RKO (cell line): ENCODE measurements at regions not wholly inside any gene's neighbourhood (a gene's known extent, or its start where the extent isn't known, plus 50 kb on each side); places are given as distances from the start of the nearest gene placed in this dataset.

Source experiments
- DNase-seq: peaks from one replicate; pipeline ENCODE4 v3.0.0-alpha.2; 2016; ENCODE audit warnings: low spot score

GRCh38 chr1:222370081-222370912 lies 177.6 kb downstream of the HHIPL2 start:
- DNase-seq, result peak; percentile 30

DNA sequence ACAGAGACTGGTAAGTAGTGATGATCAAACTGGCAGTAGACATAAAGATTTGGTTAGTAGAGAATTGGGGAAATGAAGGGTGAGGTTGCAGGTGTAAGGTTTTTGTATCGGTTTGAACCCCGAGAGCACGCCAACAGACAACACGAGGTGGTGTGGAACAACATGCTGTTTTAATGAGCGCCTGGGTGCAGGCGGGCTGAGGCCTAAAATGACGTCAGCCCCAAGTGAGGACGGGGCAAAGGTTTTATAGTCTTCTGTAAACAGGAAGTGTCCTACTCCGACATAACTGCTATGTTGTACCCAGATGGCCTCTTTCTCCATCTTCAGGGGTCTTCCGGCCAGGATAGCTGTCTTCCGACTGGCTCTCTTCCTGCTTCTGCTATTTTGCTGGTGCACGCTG lies 178.8 kb downstream of the HHIPL2 start:
- no peak for DNase-seq

DNA sequence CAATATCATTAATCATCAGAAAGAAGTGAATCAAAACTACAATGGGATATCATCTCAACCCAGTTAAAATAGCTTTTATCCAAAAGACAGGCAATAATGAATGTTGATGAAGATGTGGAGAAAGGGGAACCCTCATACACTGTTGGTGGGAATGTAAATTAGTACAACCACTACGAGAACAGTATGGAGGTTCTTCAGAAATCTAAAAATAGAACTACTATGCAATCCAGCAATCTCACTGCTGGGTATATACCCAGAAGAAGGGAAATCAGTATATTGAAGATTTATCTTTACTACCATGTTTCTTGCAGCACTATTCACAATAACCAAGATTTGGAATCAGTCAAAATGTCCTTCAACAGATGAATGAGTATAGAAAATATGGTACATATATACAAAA lies 189.8 kb downstream of the HHIPL2 start:
- no peak for DNase-seq

DNA sequence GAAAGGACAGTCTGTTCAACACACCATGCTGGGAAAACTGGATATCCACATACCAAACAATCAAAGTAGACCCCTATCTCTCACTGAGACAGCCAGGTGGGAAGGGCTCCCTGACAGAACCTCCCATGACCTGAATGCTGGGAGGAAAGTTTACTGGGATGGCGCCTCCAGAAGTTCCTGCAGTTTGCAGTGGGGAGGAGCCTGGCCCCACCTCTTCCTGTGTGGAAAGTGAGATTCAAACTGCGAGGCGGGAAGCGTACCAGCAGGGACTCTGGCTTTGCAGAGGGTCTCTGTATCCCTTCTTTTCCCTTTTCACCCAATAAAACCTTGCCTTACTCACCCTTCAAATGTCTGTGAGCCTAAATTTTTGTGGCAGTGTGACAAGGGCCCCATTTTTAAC lies 190.7 kb downstream of the HHIPL2 start:
- no peak for DNase-seq

GRCh38 chr1:222347627-222348026 lies 200.3 kb downstream of the HHIPL2 start:
- DNase-seq, result no peak

DNA sequence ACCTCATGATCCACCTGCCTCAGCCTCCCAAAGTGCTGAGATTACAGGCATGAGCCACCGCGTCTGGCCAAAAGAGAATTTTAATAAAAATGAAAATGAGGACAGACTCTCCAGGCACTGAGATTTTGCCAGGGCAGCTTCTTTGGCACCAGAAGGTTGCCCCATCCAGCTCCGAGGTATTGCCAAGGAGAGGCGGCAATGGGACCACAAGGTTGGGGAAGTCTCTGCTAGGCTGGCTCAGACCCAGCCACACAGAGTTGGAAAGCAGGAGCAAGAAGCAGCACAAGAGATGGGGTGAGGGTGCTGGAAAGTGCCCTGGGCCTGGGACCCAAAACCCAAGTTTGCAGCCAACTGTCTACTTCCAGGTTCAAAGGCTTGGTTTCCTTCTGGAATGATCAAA lies 200.9 kb downstream of the HHIPL2 start:
- no peak for DNase-seq

GRCh38 chr1:222339376-222339947 lies 208.4 kb downstream of the HHIPL2 start:
- no peak for DNase-seq

GRCh38 chr1:222335586-222335985 lies 212.3 kb downstream of the HHIPL2 start:
- DNase-seq, result no peak

DNA sequence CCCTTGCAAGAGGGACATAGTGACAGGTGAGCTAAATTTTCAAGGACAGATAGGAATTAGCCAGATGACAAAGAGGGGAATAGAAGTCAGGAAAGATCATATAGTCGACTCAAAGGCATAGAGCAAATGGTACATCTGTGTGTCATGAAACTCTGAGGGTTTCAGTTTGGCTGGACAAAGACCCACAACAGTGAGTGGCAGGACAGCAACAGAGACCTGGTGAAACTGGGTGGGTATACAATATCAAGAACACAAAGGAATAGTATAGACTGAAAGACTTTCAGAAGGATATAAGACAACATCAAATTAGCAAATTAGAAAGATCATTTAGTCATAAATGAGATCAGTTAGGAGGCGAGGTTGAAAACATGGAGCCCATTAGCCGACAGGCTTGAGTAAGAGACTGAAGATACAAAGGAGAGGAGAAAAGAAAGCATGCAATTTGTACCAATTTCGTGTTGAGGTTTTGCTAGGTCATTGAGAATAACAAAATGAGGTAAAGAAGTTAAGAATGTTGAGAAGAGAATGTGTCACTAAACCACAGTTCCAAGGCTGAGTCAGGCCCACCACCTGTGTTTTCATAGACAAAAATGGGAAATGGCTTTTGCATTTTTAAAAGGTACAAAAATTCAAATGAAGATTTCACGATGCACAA lies 213.8 kb downstream of the HHIPL2 start:
- peak; percentile 57 for DNase-seq

GRCh38 chr1:222331765-222332164 lies 216.1 kb downstream of the HHIPL2 start:
- DNase-seq, result no peak

GRCh38 chr1:222331340-222331739 lies 216.6 kb downstream of the HHIPL2 start:
- DNase-seq, result no peak

DNA sequence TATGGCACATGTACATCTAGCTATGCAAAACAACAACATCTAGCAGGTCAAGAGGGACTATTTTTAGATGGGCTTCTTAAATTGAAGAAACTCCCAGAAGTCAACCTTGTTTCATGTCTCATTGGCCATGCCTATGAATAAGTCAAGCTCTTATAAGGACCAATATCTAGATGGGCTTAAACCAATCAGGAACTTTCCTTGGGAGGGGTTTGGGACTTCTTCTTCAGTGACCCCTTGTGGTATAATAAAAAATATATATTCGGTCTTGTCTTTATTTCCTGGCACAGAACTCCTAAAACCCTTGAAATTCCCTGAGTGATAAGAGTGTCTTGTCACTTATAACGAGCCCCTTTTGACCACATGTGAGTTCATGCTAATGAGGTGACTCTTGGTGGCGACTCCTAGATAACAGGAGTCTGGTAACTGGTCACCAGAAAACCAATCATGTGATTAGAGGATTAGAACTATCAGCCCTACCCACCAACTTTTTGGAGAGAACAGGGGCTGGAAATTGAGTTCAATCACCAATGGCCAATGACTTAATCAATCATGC lies 218.3 kb downstream of the HHIPL2 start:
- peak; percentile 5 for DNase-seq

DNA sequence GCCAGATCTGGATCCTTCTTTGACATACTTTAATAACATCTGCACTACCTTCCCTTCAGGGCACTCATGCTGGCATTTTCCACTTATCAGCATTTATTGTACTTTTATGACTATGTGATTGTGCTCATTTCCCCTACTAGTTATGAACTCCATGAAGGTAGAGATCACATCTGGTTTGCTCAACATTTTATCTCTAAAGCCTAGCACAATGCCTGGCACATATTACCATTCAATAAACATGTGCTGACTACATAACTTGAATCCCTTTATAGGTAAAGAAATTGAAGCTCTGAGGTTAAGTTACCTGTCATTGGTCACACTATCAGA lies 221.2 kb downstream of the HHIPL2 start:
- no peak for DNase-seq

GRCh38 chr1:222326006-222326709 lies 221.7 kb downstream of the HHIPL2 start:
- DNase-seq, result no peak

DNA sequence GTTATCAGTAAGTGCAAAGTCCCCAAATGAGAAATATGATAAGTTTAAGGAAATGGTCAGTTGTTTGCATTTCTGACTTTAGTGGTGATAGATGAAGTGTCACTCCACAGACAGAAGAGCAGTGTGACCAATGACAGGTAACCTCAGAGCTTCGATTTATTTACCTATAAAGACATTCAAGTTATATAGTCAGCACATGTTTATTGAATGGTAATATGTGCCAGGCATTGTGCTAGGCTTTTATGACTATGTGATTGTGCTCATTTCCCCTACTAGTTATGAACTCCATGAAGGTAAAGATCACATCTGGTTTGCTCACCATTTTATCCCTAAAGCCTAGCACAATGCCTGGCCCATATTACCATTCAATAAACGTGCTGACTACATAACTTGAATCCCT lies 222.4 kb downstream of the HHIPL2 start:
- no peak for DNase-seq

- no peak for DNase-seq
Observed at GRCh38 chr1:222314839-222315238, 233.1 kb downstream of the HHIPL2 start.

DNA sequence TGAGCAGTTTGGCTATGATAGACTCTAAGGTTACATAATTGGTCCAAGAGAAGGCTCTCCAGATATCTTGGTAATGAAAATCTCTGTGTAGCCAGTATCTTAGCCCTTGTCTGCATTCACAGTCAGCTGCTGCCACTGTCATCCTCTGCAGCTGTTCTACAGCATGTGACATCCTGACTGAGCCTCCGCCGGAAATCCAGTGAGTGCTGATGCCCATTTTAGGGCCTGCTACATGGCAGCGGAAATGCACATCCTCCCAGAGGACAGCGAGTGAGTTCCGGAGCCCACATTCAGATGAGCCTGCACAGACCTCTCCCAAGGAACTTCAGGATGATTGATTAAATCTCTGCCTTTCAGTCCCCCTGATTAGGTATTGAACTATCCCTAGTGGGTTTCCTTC lies 237.1 kb downstream of the HHIPL2 start:
- no peak for DNase-seq

GRCh38 chr1:222307621-222308020 lies 240.3 kb downstream of the HHIPL2 start:
- DNase-seq, result no peak

GRCh38 chr1:222306512-222306911 lies 241.4 kb downstream of the HHIPL2 start:
- no peak for DNase-seq

DNA sequence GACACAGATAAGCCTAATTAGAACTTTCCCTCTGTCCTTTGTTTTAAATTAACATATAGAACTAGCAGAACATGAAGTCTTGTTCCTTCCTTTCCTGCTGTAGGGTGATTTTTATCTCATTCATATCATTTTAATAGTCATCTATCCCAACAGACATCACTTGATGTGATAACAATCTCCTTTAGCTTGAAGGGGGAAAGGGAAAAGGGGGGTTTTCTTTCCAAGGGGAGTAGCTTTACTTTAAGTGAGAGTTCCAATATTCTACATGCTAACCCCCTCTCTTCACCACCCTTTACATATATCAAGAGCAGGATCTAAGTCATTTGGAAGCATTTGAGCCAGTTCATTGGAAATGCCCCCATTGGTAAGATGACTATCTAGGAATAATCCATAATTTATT lies 241.9 kb downstream of the HHIPL2 start:
- DNase-seq, result no peak

GRCh38 chr1:222301652-222302051 lies 246.3 kb downstream of the HHIPL2 start:
- no peak for DNase-seq

GRCh38 chr1:222299524-222299923 lies 248.4 kb downstream of the HHIPL2 start:
- DNase-seq, result no peak

GRCh38 chr1:222290866-222291265 lies 257.0 kb downstream of the HHIPL2 start:
- no peak for DNase-seq
